Bronchial epithelial cell (primary cell): ENCODE measurements at regions not wholly inside any gene's neighbourhood (a gene's known extent, or its start where the extent isn't known, plus 50 kb on each side); places are given as distances from the start of the nearest gene placed in this dataset.

ENCODE experiments used
- DNase-seq: peaks from one replicate; pipeline ENCODE4 v3.0.0-alpha.2; 2010; ENCODE audit warnings: low read depth
- FAIRE-seq: peaks from 2 replicates; lab custom pipeline; 2011; peaks lifted over from hg19 to GRCh38; lab: Jason Lieb, UNC
- H3K27me3 ChIP-seq: 2 replicates; pipeline ENCODE4 v1.5.1; 2011; ENCODE audit warnings: low read length; ENCODE audit not compliant: control insufficient read depth, insufficient read depth
- H3K36me3 ChIP-seq: 2 replicates; pipeline ENCODE4 v1.5.1; 2011; ENCODE audit warnings: low read length; ENCODE audit not compliant: control insufficient read depth, insufficient read depth
- H3K4me3 ChIP-seq: 2 replicates; pipeline ENCODE4 v1.5.1; 2011; ENCODE audit warnings: mild to moderate bottlenecking, low read depth, low read length, control low read depth
- TF ChIP-seq, protein P1 (sequence below): IDR thresholded peaks from 2 replicates; pipeline ENCODE4 v1.5.1; 2011; ENCODE audit warnings: mild to moderate bottlenecking, moderate library complexity, low read length, control low read depth, inconsistent platforms; ENCODE audit not compliant: insufficient read depth, severe bottlenecking

DNA sequence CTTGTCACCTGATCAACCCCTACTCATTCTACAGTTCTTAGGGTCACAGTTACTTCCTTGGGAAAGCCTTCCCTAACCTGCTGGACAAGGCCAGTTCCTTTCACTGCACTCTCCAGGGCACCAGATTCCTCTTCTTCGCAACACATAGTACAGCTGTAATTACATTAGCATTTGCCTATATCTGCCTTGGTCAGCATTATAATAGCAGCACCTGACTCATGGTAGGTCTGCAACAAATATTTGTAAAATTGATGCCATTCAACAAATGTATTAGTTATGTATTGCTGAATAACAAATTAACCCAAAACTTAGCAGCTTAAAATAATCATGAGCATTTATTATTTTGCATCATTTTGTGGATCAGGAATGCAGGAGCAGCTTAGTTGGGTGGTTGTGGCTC is 193.0 kb downstream of the IRX5 start:
- DNase-seq (no peak), FAIRE-seq (no peak)
- TF ChIP-seq, protein P1, sequence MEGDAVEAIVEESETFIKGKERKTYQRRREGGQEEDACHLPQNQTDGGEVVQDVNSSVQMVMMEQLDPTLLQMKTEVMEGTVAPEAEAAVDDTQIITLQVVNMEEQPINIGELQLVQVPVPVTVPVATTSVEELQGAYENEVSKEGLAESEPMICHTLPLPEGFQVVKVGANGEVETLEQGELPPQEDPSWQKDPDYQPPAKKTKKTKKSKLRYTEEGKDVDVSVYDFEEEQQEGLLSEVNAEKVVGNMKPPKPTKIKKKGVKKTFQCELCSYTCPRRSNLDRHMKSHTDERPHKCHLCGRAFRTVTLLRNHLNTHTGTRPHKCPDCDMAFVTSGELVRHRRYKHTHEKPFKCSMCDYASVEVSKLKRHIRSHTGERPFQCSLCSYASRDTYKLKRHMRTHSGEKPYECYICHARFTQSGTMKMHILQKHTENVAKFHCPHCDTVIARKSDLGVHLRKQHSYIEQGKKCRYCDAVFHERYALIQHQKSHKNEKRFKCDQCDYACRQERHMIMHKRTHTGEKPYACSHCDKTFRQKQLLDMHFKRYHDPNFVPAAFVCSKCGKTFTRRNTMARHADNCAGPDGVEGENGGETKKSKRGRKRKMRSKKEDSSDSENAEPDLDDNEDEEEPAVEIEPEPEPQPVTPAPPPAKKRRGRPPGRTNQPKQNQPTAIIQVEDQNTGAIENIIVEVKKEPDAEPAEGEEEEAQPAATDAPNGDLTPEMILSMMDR = no peak
- Histone ChIP-seq H3K27me3 (no peaks in the 10 kb centered on the region), H3K4me3 (no peak overlapping the region), H3K36me3 (no peaks in the 10 kb centered on the region)

DNA sequence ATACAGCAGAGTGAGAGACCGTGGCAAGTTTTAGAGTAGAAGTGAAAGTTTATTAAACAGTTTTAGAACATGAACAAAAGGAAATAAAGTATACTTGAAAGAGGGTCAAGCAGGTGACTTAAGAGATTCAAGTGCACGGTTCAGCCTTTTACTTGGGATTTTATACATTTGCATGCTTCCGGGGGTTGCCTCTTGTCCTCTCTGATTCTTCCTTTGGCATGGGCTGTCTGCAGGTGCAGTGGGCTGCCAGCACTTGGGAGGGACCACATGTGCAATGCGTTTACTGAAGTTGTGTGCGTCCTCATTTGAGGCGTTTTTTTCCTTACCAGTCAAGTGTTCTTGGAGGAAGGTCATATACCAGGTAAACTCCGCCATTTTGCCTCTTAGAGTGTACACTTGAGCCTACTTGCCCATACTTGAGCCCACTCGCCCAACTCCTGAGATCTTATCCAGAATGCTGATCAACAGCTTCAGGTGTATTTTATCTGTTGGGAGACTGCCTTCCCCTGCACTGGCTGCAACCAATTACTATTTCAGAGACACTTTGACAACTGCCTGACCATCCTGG is 195.2 kb downstream of the IRX5 start:
- DNase-seq (no peak), FAIRE-seq (no peak)
- Histone ChIP-seq H3K36me3 (no peaks in the 10 kb centered on the region), H3K4me3 (no peak overlapping the region), H3K27me3 (no peaks in the 10 kb centered on the region)
- TF ChIP-seq, protein P1 = no peak

DNA sequence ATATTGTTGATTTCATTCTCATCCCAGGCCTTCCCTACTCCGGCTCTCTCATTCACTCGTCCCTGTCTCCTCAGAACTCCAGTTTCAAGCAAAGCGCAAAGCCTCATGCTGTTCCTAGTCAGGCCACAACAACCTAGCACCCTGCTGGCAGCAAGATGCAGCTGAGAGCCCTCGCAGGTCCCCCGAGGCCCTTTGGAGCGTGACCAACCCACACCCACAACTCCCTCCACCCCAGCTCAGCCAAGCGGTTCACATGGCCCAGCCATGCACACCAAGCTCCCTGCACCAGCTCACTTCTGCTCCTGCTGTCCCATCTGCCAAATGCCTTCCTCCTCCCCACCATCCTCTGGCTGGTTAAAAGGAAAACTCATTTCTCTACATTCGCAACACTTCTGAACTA is 195.8 kb downstream of the IRX5 start:
- DNase-seq (no peak), FAIRE-seq (no peak)
- Histone ChIP-seq H3K27me3 (no peaks in the 10 kb centered on the region), H3K36me3 (no peaks in the 10 kb centered on the region), H3K4me3 (no peak overlapping the region)
- TF ChIP-seq, protein P1 = no peak

DNA sequence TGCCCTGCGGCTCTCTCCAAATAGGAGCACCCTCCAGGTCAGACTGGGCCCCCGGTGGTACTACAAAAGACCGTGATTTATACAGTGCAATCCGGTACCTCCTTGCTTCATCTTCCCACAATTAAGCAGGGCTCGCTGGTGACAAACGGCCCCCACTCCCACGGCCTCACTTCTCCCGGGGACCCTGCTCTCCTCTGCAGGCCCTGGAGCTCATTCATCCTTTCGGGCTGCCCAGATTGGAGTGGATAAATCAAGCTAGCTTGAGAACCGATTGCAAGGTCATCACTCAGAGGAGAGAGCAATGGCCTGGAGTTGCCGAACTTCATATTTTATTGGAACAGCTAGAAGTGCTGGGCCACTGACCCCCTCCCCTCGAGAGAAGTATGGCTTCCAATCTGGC is 193.5 kb upstream of the IRX6 start:
- TF ChIP-seq, protein P1 = no peak
- FAIRE-seq = no peak
- no peaks in the 10 kb centered on the region for H3K36me3 ChIP-seq
- H3K4me3 ChIP-seq = no peak overlapping the region
- no peaks in the 10 kb centered on the region for H3K27me3 ChIP-seq
- no peak for DNase-seq

DNA sequence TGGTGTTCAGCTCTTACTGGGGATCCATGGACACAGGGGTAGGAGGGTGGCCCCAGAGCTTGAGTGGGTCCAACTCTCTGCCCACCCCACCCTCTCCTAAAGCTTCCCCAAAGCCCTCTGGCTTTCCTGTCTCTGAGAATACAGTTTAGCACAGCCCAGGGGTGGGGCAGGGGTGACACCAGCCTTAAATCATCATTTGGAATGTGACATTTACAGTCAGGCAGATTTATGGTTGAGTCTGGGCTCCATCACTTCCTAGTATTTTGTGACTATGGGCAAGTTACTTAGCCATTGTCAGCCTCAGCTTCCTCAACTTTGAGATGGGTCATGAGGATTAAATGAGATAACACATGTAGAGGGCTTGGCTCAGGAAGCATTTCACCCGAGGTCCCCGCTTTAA is 193.1 kb upstream of the IRX6 start:
- DNase-seq (no peak), FAIRE-seq (no peak)
- no peaks in the 10 kb centered on the region for H3K36me3 ChIP-seq
- TF ChIP-seq, protein P1 = no peak
- H3K27me3 ChIP-seq = no peaks in the 10 kb centered on the region
- H3K4me3 ChIP-seq = no peak overlapping the region

DNA sequence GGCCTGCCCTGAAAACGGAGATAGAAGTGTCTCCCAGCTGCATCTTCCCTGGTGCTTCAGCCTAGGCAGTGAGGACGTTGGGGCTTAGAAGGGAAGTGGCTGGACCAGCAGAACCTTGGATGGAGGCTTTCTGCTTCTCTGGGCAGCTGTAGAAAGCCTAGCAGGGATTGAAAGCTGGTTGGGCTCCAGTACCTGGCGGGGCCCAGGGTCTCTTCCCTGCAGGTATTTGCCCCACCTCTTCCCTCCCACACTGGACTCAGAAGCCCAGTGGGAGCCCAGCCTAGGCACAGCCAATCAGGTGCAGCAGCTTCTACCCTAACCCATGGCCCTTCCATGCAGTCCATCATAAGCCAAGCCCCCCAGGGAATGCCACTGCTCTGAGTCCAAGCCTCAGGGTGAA is 190.3 kb upstream of the IRX6 start:
- DNase-seq = no peak
- no peak overlapping the region for H3K4me3 ChIP-seq
- H3K36me3 ChIP-seq = no peaks in the 10 kb centered on the region
- no peaks in the 10 kb centered on the region for H3K27me3 ChIP-seq
- no peak for FAIRE-seq
- TF ChIP-seq, protein P1 = no peak
